ENCODE measurements at regions not wholly inside any gene's neighbourhood (a gene's known extent, or its start where the extent isn't known, plus 50 kb on each side); places are given as distances from the start of the nearest gene placed in this dataset.

DNA sequence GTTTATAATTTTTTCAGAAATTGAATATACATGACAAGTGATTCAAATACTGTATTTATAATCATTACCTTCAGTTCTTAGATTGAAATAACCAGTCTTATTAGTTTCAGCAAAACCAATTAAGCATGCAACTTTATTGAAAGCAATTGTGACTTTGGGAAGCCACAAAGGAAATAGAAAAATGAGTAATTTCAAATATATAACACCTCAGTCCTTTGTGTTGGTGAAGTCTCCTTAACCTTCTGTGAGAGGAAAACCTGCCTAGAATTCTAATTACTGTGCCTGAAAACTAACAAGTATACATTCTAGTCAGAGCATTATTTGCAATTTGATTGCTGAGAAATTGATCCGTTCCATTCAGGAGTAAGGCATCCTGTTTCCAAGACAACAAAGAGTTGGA, 95.8 kb downstream of the S1PR1 start:
- TF ChIP-seq POLR2AphosphoS5 (IDR thresholded peaks at IDR 0.05) (no peak), POLR2A (IDR thresholded peaks at IDR 0.05) (no peak)
- TF ChIP-seq, protein P1, sequence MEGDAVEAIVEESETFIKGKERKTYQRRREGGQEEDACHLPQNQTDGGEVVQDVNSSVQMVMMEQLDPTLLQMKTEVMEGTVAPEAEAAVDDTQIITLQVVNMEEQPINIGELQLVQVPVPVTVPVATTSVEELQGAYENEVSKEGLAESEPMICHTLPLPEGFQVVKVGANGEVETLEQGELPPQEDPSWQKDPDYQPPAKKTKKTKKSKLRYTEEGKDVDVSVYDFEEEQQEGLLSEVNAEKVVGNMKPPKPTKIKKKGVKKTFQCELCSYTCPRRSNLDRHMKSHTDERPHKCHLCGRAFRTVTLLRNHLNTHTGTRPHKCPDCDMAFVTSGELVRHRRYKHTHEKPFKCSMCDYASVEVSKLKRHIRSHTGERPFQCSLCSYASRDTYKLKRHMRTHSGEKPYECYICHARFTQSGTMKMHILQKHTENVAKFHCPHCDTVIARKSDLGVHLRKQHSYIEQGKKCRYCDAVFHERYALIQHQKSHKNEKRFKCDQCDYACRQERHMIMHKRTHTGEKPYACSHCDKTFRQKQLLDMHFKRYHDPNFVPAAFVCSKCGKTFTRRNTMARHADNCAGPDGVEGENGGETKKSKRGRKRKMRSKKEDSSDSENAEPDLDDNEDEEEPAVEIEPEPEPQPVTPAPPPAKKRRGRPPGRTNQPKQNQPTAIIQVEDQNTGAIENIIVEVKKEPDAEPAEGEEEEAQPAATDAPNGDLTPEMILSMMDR (IDR thresholded peaks at IDR 0.05 in 8 of 11, conservative IDR thresholded peaks at IDR 0.05 in 3 of 11), result no peak
- Histone ChIP-seq H3K9me3 (peaks cover 0 to 13% (median 6%) of the 10 kb centered on the region in 8 donors), H3K4me1 (no peaks in the 10 kb centered on the region), H3K4me3 (no peak overlapping the region), H3K27ac (no peak overlapping the region), H3K27me3 (replicated peaks in 1 of 7) (no peaks in the 10 kb centered on the region), H3K36me3 (no peaks in the 10 kb centered on the region)
- no peak for DNase-seq
- intact Hi-C loops (cut with DNase I; ENCODE audit: low total_unique reads), result no loop called here
- 76 to 94% (median 84%) methylated on average over 1 of the region's 1 CpG for WGBS, 5 donors

DNA sequence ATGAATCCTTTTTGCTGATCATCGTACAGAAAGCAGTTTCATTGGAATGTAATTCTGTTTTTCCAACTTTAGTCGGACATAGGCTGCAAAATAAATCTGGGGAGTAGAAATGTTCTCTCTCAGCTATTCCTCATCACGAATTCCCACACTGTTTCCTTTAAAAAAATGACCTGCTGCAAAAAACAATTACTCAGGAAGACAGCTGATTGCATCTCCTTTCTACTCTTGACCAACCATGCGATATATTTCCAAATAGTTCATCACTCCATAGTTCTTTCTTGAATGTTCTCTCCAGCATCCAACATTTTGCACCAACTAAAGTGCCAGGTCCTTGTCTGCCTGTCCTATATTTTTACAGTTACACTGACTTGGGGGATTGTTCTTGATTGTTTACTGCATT, 96.4 kb downstream of the S1PR1 start:
- H3K27me3 ChIP-seq (replicated peaks in 1 of 7), result no peaks in the 10 kb centered on the region
- peaks cover 0 to 14% (median 6%) of the 10 kb centered on the region in 8 donors for H3K9me3 ChIP-seq
- no peak overlapping the region for H3K4me3 ChIP-seq
- no peak overlapping the region for H3K27ac ChIP-seq
- intact Hi-C loops (cut with DNase I; ENCODE audit: low total_unique reads), result no loop called here
- no peaks in the 10 kb centered on the region for H3K4me1 ChIP-seq
- no peaks in the 10 kb centered on the region for H3K36me3 ChIP-seq
- 74 to 90% (median 83%) methylated on average over 4 of the region's 4 CpGs for WGBS, 5 donors
- DNase-seq, result no peak
- TF ChIP-seq POLR2A (IDR thresholded peaks at IDR 0.05) (no peak), POLR2AphosphoS5 (IDR thresholded peaks at IDR 0.05) (no peak)
- TF ChIP-seq, protein P1 (IDR thresholded peaks at IDR 0.05 in 8 of 11, conservative IDR thresholded peaks at IDR 0.05 in 3 of 11), result no peak

DNA sequence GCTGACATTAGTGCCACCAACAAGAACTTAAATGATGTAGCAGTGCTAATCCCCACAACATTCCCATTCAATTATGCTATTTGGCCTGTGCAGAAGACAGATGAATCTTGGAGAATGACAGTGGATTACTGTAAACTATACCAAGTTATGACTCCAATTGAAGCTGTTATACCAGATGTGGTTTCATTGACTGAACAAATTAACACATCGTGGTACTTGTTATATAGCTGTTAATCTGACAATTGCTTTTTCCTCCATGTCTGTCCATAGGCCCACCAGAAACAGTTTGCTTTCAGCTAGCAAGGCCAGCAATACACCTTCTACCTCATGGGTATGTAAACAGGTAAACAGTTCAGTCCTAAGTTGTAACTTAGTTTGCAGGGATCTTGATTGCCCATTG, 101.1 kb downstream of the S1PR1 start:
- Histone ChIP-seq H3K9me3 (peaks cover 0 to 15% (median 4%) of the 10 kb centered on the region in 8 donors), H3K4me3 (no peak overlapping the region), H3K27ac (no peak overlapping the region), H3K36me3 (no peaks in the 10 kb centered on the region), H3K4me1 (no peaks in the 10 kb centered on the region), H3K27me3 (replicated peaks in 1 of 7) (no peaks in the 10 kb centered on the region)
- WGBS, 5 donors, result 76 to 95% (median 92%) methylated on average over 1 of the region's 1 CpG
- TF ChIP-seq POLR2A (IDR thresholded peaks at IDR 0.05), result no peak
- TF ChIP-seq, protein P1 (IDR thresholded peaks at IDR 0.05 in 8 of 11, conservative IDR thresholded peaks at IDR 0.05 in 3 of 11), result no peak
- no peak for TF ChIP-seq POLR2AphosphoS5 (IDR thresholded peaks at IDR 0.05)
- DNase-seq, result no peak
- intact Hi-C loops (cut with DNase I; ENCODE audit: low total_unique reads), result no loop called here

DNA sequence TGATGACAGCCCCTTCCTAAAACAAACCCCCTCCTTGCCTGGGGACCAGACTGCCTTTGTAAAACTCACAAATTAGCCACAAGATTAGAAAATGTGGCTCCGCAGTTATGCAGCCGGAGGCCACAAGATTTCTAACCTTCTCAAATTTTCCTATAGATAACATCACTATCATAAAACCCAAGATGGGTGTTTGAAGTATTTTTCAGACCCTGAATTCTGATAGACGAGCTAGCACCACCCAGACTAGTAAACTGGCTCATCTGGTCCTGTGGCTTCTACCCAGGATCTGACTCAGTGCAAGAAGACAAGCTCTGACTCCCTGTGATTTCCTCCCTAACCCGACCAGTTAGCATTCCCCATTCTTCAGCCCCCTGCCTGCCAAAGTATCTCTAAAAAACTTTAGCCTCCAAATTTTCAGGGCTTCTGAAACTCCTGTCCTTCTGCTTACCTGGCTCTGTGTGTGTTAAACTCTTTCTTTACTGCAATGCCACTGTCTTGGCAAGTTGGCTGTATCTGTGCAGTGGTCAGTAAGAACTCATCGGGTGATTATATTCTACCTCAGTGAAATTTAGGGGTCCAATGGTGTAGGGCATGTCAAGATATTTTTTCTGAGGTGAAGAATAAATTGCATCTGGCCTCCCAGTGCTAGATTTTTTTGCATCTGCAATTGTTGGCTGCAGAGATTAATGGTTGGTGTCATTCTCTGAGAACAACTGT, 102.1 kb downstream of the S1PR1 start:
- 61 to 86% (median 70%) methylated on average over 5 of the region's 5 CpGs for WGBS, 5 donors
- no peaks in the 10 kb centered on the region for H3K4me1 ChIP-seq
- no peak overlapping the region for H3K27ac ChIP-seq
- no peaks in the 10 kb centered on the region for H3K36me3 ChIP-seq
- TF ChIP-seq, protein P1 (IDR thresholded peaks at IDR 0.05 in 8 of 11, conservative IDR thresholded peaks at IDR 0.05 in 3 of 11), result no peak
- no peak for TF ChIP-seq POLR2A (IDR thresholded peaks at IDR 0.05)
- no peak for TF ChIP-seq POLR2AphosphoS5 (IDR thresholded peaks at IDR 0.05)
- intact Hi-C loops (cut with DNase I; ENCODE audit: low total_unique reads), result no loop called here
- no peaks in the 10 kb centered on the region for H3K27me3 ChIP-seq (replicated peaks in 1 of 7)
- H3K4me3 ChIP-seq, result no peak overlapping the region
- DNase-seq, result no peak
- peaks cover 0 to 15% (median 4%) of the 10 kb centered on the region in 8 donors for H3K9me3 ChIP-seq
